Heart right ventricle (tissue), 16 donors: ENCODE measurements at regions not wholly inside any gene's neighbourhood (a gene's known extent, or its start where the extent isn't known, plus 50 kb on each side); places are given as distances from the start of the nearest gene placed in this dataset.
"Not testable (repeated sequence)": the region's sequence is repeated elsewhere in the genome, so short reads cannot be mapped to it uniquely, and the experiment has no call there.

Experiments
- ATAC-seq, 8 donors: fragments of 200-7000 bp; cut with Tn5 transposase; one replicate each; pipeline ENCODE4 v1.9.1; 2020; ENCODE audit warnings: mild to moderate bottlenecking in 8 of 8, moderate library complexity in 8 of 8, moderate number of reproducible peaks in 1 of 8
- DNase-seq, 2 donors: peaks; one replicate each; pipeline ENCODE4 v3.0.0-alpha.2; 2020
- H3K27ac ChIP-seq, 10 donors: fragments of 200-600 bp; sonication (generic) in 2 of 10; one replicate each; pipeline versions ENCODE4 v1.5.0 to v1.8.0; 2020 to 2022; ENCODE audit warnings: mild to moderate bottlenecking in 3 of 10
- H3K27me3 ChIP-seq, 7 donors: fragments of 200-600 bp; one replicate each; pipeline ENCODE4 v1.8.0; 2021 to 2022; ENCODE audit warnings: mild to moderate bottlenecking in 2 of 7
- H3K36me3 ChIP-seq, 9 donors: fragments of 200-600 bp; sonication (generic) in 1 of 9; one replicate each; pipeline versions ENCODE4 v1.5.0 to v1.8.0; 2020 to 2022; ENCODE audit warnings: mild to moderate bottlenecking in 2 of 9
- H3K4me1 ChIP-seq, 9 donors: fragments of 200-600 bp; sonication (generic) in 1 of 9; one replicate each; pipeline versions ENCODE4 v1.5.0 to v1.8.0; 2020 to 2022; ENCODE audit warnings: mild to moderate bottlenecking in 4 of 9
- H3K4me3 ChIP-seq, 10 donors: fragments of 200-600 bp; sonication (generic) in 2 of 10; one replicate each; pipeline versions ENCODE4 v1.5.0 to v1.8.0; 2020 to 2022; ENCODE audit warnings: mild to moderate bottlenecking in 7 of 10, moderate library complexity in 2 of 10
- H3K9me3 ChIP-seq, 11 donors: fragments of 200-600 bp in 10 of 11; sonication (generic) in 2 of 11; one replicate each; pipeline versions ENCODE4 v1.5.0 to v1.8.0; 2013 to 2022; ENCODE audit warnings: mild to moderate bottlenecking in 2 of 11, control low read depth in 1 of 11, moderate library complexity in 1 of 11
- CTCF ChIP-seq, 9 donors: fragments of 200-600 bp; sonication (generic) in 2 of 9; IDR thresholded peaks; one replicate each; pipeline versions ENCODE4 v1.5.0 to v1.8.0; 2021 to 2022; ENCODE audit warnings: antibody characterized with exemption in 9 of 9, mild to moderate bottlenecking in 5 of 9, moderate library complexity in 1 of 9
- WGBS, 2 donors: extraction: QIAGEN DNeasy Blood & Tissue Kit; methylation state at CpG; one replicate each; pipeline ENCODE4 v1.1.7; 2013; ENCODE audit warnings: inconsistent platforms in 1 of 2; 5-methylcytosine and 5-hydroxymethylcytosine counted together
- intact Hi-C, 10 donors: fragments of 100-400 bp; cut with DNase I; formaldehyde crosslinking; loops; one replicate each; pipeline versions ENCODE4 v1.11.1 to v1.14.2; 2022
- donor health status: Arrhythmogenic right ventricular cardiomyopathy.
- donor health status: ischemic (EF 13 %, LVEDD 7.1; RV severe dilation, severe dysfunction).
- donor health status: healthy with polysubstance abuse.
- donor health status: DM: no; HTN: yes; CAD: no.
- donor health status: DM: no; HTN: no; CAD: no.
- donor health status: ischemic (EF 25% LVEDD 6.9; RV normal size, moderate dysfunction).
- donor health status: ischemic (EF 25% LVEDD 5.7; RV mildly dilated, moderate dysfunction).
- donor health status: healthy.
- donor health status: DM: yes; HTN: yes; CAD: no.
- donor health status: Ischemic cardiomyopathy.
- donor health status: ischemic (EF 35%, LVEDD 5.7; RV mildly dilated, moderate dysfunction).
- donor health status: nonischemic (EF 11% LVEDD 7.7; RV severe dilation, severe dysfunction).
- donor health status: DM: yes; HTN: yes; CAD: no.
- donor health status: PGD.
- donor health status: ischemic (EF 29% LVEDD 5.4; RV normal size, mild dysfunction).
- donor health status: nonischemic (EF 23%, LVEDD 6.1; RV moderate dilation, normal function).

DNA sequence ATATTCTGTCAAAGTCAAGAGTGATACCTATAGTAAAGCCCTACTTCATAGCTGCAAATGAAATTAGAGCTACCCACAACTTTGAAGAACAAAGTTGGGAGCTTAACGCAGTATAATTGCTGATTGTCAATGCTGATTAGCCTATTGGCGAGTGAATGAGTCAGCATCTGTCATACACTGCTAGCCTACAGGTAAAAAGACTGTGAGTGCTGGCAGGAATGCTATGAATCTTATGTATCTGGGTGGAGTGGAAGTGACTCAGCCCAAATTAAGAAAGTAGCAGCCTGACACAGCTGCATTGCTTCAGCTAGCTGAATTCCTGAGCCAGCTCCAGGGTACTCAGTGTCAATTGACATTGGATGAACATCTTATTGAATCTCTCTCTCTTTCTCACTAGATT lies 179.4 kb upstream of the DCC start:
- ATAC-seq = no peak
- DNase-seq = no peak
- Histone ChIP-seq H3K27ac (no peak overlapping the region), H3K4me3 (no peak overlapping the region), H3K4me1 (no peaks in the 10 kb centered on the region), H3K36me3 (no peaks in the 10 kb centered on the region), H3K9me3 (peaks cover 0 to 32% (median 9%) of the 10 kb centered on the region in 11 donors), H3K27me3 (no peaks in the 10 kb centered on the region)
- WGBS, 2 donors = 55 to 72% methylated on average over 2 of the region's 2 CpGs
- intact Hi-C loops = no loop called here
- no peak for TF ChIP-seq CTCF (IDR thresholded peaks at IDR 0.05)

DNA sequence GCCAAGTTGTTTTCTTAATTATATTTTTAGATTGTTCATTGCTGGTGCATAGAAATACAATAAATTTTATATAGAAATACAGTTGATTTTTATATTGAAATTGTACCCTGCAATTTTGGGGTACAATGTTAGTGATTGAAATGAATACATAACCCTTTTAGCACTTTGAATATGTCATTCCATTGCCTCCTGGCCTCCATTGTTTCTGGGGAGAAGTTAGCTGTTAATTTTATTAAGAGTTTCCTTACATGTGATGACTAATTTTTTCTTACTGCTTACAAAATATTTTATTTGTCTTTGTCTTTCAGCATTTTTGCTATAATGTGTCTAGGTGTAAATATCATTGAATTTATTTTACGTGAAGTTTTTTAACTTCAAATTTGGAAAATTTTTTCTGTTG lies 176.5 kb upstream of the DCC start:
- ATAC-seq = no peak
- no peak for TF ChIP-seq CTCF (IDR thresholded peaks at IDR 0.05)
- Histone ChIP-seq H3K27me3 (no peaks in the 10 kb centered on the region), H3K36me3 (no peaks in the 10 kb centered on the region), H3K4me3 (no peak overlapping the region), H3K4me1 (no peaks in the 10 kb centered on the region), H3K27ac (no peak overlapping the region), H3K9me3 (peaks cover 0 to 32% (median 9%) of the 10 kb centered on the region in 11 donors)
- WGBS, 2 donors = 96 to 97% methylated on average over 1 of the region's 1 CpG
- no peak for DNase-seq
- intact Hi-C loops = no loop called here

GRCh38 chr18:52168131-52168530 lies 171.9 kb upstream of the DCC start:
- DNase-seq, intact Hi-C loops, H3K27me3 ChIP-seq, H3K36me3 ChIP-seq, ATAC-seq, H3K27ac ChIP-seq, H3K4me1 ChIP-seq, H3K4me3 ChIP-seq: not testable (repeated sequence)
- H3K9me3 ChIP-seq = peaks cover 0 to 17% (median 7%) of the 10 kb centered on the region in 11 donors
- 71 to 88% methylated on average over 3 of the region's 3 CpGs for WGBS, 2 donors

- Histone ChIP-seq H3K4me1 (no peaks in the 10 kb centered on the region), H3K27me3 (no peaks in the 10 kb centered on the region), H3K36me3 (no peaks in the 10 kb centered on the region), H3K4me3 (no peak overlapping the region), H3K9me3 (no peaks in the 10 kb centered on the region), H3K27ac (no peak overlapping the region)
- ATAC-seq (no peak), DNase-seq (no peak)
- intact Hi-C loops = no loop called here
- WGBS, 2 donors = 94 to 96% methylated on average over 1 of the region's 1 CpG
- TF ChIP-seq CTCF (IDR thresholded peaks at IDR 0.05) = no peak
These were observed 165.8 kb upstream of the DCC start for GRCh38 chr18:52174220-52174619.

- H3K27me3 ChIP-seq = no peaks in the 10 kb centered on the region
- intact Hi-C loops = no loop called here
- DNase-seq (no peak), ATAC-seq (no peak)
- no peak overlapping the region for H3K4me3 ChIP-seq
- no peak overlapping the region for H3K27ac ChIP-seq
- no peaks in the 10 kb centered on the region for H3K4me1 ChIP-seq
- no peaks in the 10 kb centered on the region for H3K36me3 ChIP-seq
- WGBS, 2 donors = 69 to 70% methylated on average over 1 of the region's 1 CpG
- TF ChIP-seq CTCF (IDR thresholded peaks at IDR 0.05) = no peak
- no peaks in the 10 kb centered on the region for H3K9me3 ChIP-seq
These were observed 164.6 kb upstream of the DCC start for GRCh38 chr18:52175406-52175805.
